HCT116 (cell line): ENCODE measurements at regions not wholly inside any gene's neighbourhood (a gene's known extent, or its start where the extent isn't known, plus 50 kb on each side); places are given as distances from the start of the nearest gene placed in this dataset.

Experiments
- ATAC-seq: fragments of 200-7000 bp; cut with Tn5 transposase; 2 replicates; pipeline ENCODE4 v1.9.1; 2020; ENCODE audit warnings: mild to moderate bottlenecking, moderate library complexity
- BruUV-seq: library from RNA; stranded (reverse); fragments of 400-500 nt; replicated peaks from 2 replicates; lab custom pipeline; 2021; lab: Mats Ljungman, UMichigan
- CTCF ChIA-PET: fragments of 300-600 bp; sonication (Branson Sonifier 250); formaldehyde crosslinking; loops from one replicate; lab custom pipeline; 2021; ENCODE audit warnings: antibody characterized with exemption; lab: Charles Lee
- POLR2A ChIA-PET: fragments of 300-600, 350-600 bp; sonication (Branson Sonifier 250); formaldehyde crosslinking; loops from one replicate; lab custom pipeline; 2021; ENCODE audit warnings: antibody characterized with exemption; lab: Charles Lee
- RAD21 ChIA-PET, 2 experiments: fragments of 300-600 bp; sonication (Branson Sonifier 250); formaldehyde crosslinking; loops; one replicate each; lab custom pipeline; 2023; ENCODE audit warnings: low total read pairs in 2 of 2; ENCODE audit not compliant: uncharacterized antibody in 2 of 2, unreplicated experiment in 2 of 2, low non-redundant PET in 1 of 2; lab: Charles Lee
- DNase-seq: peaks from one replicate; pipeline ENCODE4 v3.0.0-alpha.2; 2010; ENCODE audit warnings: low read depth, low spot score
- H2AFZ ChIP-seq: fragments of 200-600 bp; shearing (Covaris generic), sonication (generic); 2 replicates; pipeline ENCODE4 v1.6.1; 2017; ENCODE audit warnings: low read depth, mixed run types, mixed read lengths, antibody characterized with exemption, low read length; ENCODE audit not compliant: poor library complexity, severe bottlenecking
- H3K27ac ChIP-seq: 2 replicates; pipeline ENCODE4 v1.5.1; 2012; ENCODE audit warnings: low read depth, low read length
- H3K27me3 ChIP-seq: fragments of 200-600 bp; sonication (generic); 2 replicates; pipeline ENCODE4 v1.6.1; 2016; ENCODE audit warnings: mixed run types, low read length, mixed read lengths; ENCODE audit not compliant: insufficient read depth
- H3K36me3 ChIP-seq, 2 experiments: fragments of 200-500 bp in 1 of 2; fragments of 200-600 bp in 1 of 2; sonication (Bioruptor generic) in 1 of 2; sonication (generic) in 1 of 2; 2 replicates each; pipeline versions ENCODE4 v1.5.1 to v1.6.1; 2014 to 2016; ENCODE audit warnings: low read length in 2 of 2, inconsistent platforms in 1 of 2, mixed read lengths in 1 of 2, mixed run types in 1 of 2; ENCODE audit not compliant: insufficient read depth in 2 of 2, control insufficient read depth in 1 of 2
- H3K4me1 ChIP-seq, 2 experiments: fragments of 200-600 bp in 1 of 2; sonication (generic) in 1 of 2; 2 replicates each; pipeline versions ENCODE4 v1.5.1 to v1.6.1; 2012 to 2017; ENCODE audit warnings: low read length in 2 of 2, inconsistent platforms in 1 of 2, mild to moderate bottlenecking in 1 of 2, mixed read lengths in 1 of 2, mixed run types in 1 of 2, moderate library complexity in 1 of 2; ENCODE audit not compliant: insufficient read depth in 2 of 2, control insufficient read depth in 1 of 2
- H3K4me2 ChIP-seq: fragments of 200-600 bp; sonication (generic); 2 replicates; pipeline ENCODE4 v1.6.1; 2017; ENCODE audit warnings: mixed run types, low read length, mixed read lengths
- H3K4me3 ChIP-seq, 2 experiments: fragments of 200-600 bp in 1 of 2; sonication (generic) in 1 of 2; replicated peaks in 1 of 2; 2 replicates each; pipeline ENCODE4 v1.5.1; 2011 to 2016; ENCODE audit warnings: low read length in 2 of 2, control low read depth in 1 of 2, low read depth in 1 of 2, mild to moderate bottlenecking in 1 of 2, mixed read lengths in 1 of 2, mixed run types in 1 of 2
- H3K79me2 ChIP-seq: fragments of 200-600 bp; sonication (generic); 2 replicates; pipeline ENCODE4 v1.6.1; 2017; ENCODE audit warnings: mild to moderate bottlenecking, mixed run types, low read length, moderate library complexity, mixed read lengths; ENCODE audit not compliant: insufficient read depth
- H3K9ac ChIP-seq: fragments of 200-600 bp; sonication (generic); 2 replicates; pipeline ENCODE4 v1.6.1; 2016; ENCODE audit warnings: low read length, mixed read lengths
- H3K9me2 ChIP-seq: fragments of 200-600 bp; sonication (generic), shearing (Covaris generic); 2 replicates; pipeline ENCODE4 v1.6.1; 2017; ENCODE audit warnings: mixed run types, mild to moderate bottlenecking, moderate library complexity; ENCODE audit not compliant: insufficient read depth
- H3K9me3 ChIP-seq, 2 experiments: fragments of 200-500 bp in 1 of 2; fragments of 200-600 bp in 1 of 2; sonication (Bioruptor generic) in 1 of 2; sonication (generic) in 1 of 2; 2 replicates each; pipeline ENCODE4 v1.6.1; 2014 to 2017; ENCODE audit warnings: low read length in 2 of 2, mixed read lengths in 2 of 2, inconsistent platforms in 1 of 2, low read depth in 1 of 2, mild to moderate bottlenecking in 1 of 2, mixed run types in 1 of 2, moderate library complexity in 1 of 2; ENCODE audit not compliant: control insufficient read depth in 1 of 2, insufficient read depth in 1 of 2
- H4K20me1 ChIP-seq: fragments of 200-600 bp; sonication (generic), shearing (Covaris generic); 2 replicates; pipeline ENCODE4 v1.6.1; 2017; ENCODE audit warnings: mixed run types, mild to moderate bottlenecking, moderate library complexity; ENCODE audit not compliant: insufficient read depth
- ATF3 ChIP-seq: IDR thresholded peaks from 2 replicates; pipeline ENCODE4 v1.6.1; 2012
- CEBPB ChIP-seq: IDR thresholded peaks from 2 replicates; pipeline ENCODE4 v1.6.1; 2012; ENCODE audit warnings: low read depth
- EGR1 ChIP-seq: IDR thresholded peaks from 2 replicates; pipeline ENCODE4 v1.6.1; 2012; ENCODE audit warnings: low read depth
- EZH2 ChIP-seq: fragments of 200-600 bp; sonication (generic); IDR thresholded peaks from 2 replicates; pipeline ENCODE4 v1.6.1; 2017; ENCODE audit warnings: antibody characterized with exemption, mixed run types
- EZH2phosphoT487 ChIP-seq: fragments of 200-600 bp; IDR thresholded peaks from 2 replicates; pipeline ENCODE4 v1.6.1; 2018; ENCODE audit warnings: antibody characterized with exemption, borderline replicate concordance
- JUND ChIP-seq: IDR thresholded peaks from 2 replicates; pipeline ENCODE4 v1.6.1; 2012
- POLR2AphosphoS5 ChIP-seq: IDR thresholded peaks from 2 replicates; pipeline ENCODE4 v1.6.1; 2011; ENCODE audit warnings: mild to moderate bottlenecking, low read depth, low read length, moderate library complexity
- RAD21 ChIP-seq: IDR thresholded peaks from 2 replicates; pipeline ENCODE4 v1.6.1; 2012; ENCODE audit warnings: low read depth, mild to moderate bottlenecking
- SIN3A ChIP-seq: IDR thresholded peaks from 2 replicates; pipeline ENCODE4 v1.6.1; 2012; ENCODE audit warnings: low read depth
- SP1 ChIP-seq: IDR thresholded peaks from 2 replicates; pipeline ENCODE4 v1.6.1; 2012; ENCODE audit warnings: low read depth
- SRF ChIP-seq: IDR thresholded peaks from 2 replicates; pipeline ENCODE4 v1.6.1; 2012; ENCODE audit warnings: low read depth
- YY1 ChIP-seq: IDR thresholded peaks from 2 replicates; pipeline ENCODE4 v1.6.1; 2011; ENCODE audit warnings: low read length, low read depth, moderate library complexity, mild to moderate bottlenecking; ENCODE audit not compliant: insufficient replicate concordance; ENCODE audit errors: extremely low read depth
- ZFX ChIP-seq: fragments of 450-650 bp; IDR thresholded peaks from 2 replicates; pipeline ENCODE4 v1.6.1; 2017
- ZNF274 ChIP-seq: fragments of 200-500 bp; sonication (Bioruptor generic); IDR thresholded peaks from 2 replicates; pipeline ENCODE4 v1.6.1; 2014; ENCODE audit warnings: mild to moderate bottlenecking, low read depth, low read length, inconsistent platforms
- intact Hi-C: fragments of 100-400 bp; cut with micrococcal nuclease; formaldehyde crosslinking; loops from 2 replicates; pipeline ENCODE4 v1.10.0; 2022
- TF ChIP-seq, protein P1 (sequence below), 3 experiments: fragments of 200-600 bp in 1 of 3; sonication (generic) in 1 of 3; IDR thresholded peaks in 2 of 3; conservative IDR thresholded peaks in 1 of 3; 2 replicates each; pipeline ENCODE4 v1.5.1; 2012 to 2017; ENCODE audit warnings: low read depth in 2 of 3, low read length in 2 of 3, antibody characterized with exemption in 1 of 3, borderline replicate concordance in 1 of 3, control low read depth in 1 of 3, mild to moderate bottlenecking in 1 of 3, mixed read lengths in 1 of 3, mixed run types in 1 of 3, moderate library complexity in 1 of 3; ENCODE audit not compliant: insufficient read depth in 1 of 3

GRCh38 chr21:15259824-15260223, 195.0 kb upstream of the NRIP1 start:
- H3K27me3 ChIP-seq = no peaks in the 10 kb centered on the region
- no peak for ATAC-seq
- no peak overlapping the region for H3K27ac ChIP-seq
- H3K79me2 ChIP-seq = no peaks in the 10 kb centered on the region
- H3K4me1 ChIP-seq = no peaks in the 10 kb centered on the region
- no peak for DNase-seq
- no peak overlapping the region for H3K4me2 ChIP-seq
- no TSS peak for BruUV-seq
- intact Hi-C loops = no loop called here
- no peaks in the 10 kb centered on the region; a peak in 1 of 4 replicates for H3K9me3 ChIP-seq
- H3K9ac ChIP-seq = no peak overlapping the region
- no peaks in the 10 kb centered on the region for H3K9me2 ChIP-seq
- no peak overlapping the region for H3K4me3 ChIP-seq
- TF ChIP-seq SRF = no peak
- TF ChIP-seq EZH2phosphoT487 = no peak
- TF ChIP-seq POLR2AphosphoS5 = no peak
- no peak for TF ChIP-seq RAD21
- no peak for TF ChIP-seq SP1
- TF ChIP-seq, protein P1, sequence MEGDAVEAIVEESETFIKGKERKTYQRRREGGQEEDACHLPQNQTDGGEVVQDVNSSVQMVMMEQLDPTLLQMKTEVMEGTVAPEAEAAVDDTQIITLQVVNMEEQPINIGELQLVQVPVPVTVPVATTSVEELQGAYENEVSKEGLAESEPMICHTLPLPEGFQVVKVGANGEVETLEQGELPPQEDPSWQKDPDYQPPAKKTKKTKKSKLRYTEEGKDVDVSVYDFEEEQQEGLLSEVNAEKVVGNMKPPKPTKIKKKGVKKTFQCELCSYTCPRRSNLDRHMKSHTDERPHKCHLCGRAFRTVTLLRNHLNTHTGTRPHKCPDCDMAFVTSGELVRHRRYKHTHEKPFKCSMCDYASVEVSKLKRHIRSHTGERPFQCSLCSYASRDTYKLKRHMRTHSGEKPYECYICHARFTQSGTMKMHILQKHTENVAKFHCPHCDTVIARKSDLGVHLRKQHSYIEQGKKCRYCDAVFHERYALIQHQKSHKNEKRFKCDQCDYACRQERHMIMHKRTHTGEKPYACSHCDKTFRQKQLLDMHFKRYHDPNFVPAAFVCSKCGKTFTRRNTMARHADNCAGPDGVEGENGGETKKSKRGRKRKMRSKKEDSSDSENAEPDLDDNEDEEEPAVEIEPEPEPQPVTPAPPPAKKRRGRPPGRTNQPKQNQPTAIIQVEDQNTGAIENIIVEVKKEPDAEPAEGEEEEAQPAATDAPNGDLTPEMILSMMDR (IDR thresholded peaks at IDR 0.05 in 2 of 3, conservative IDR thresholded peaks at IDR 0.05 in 1 of 3; ENCODE audit: borderline replicate concordance in 1 of 3, insufficient read depth in 1 of 3, low read depth in 2 of 3, low read length in 2 of 3) = no peak
- no peak for TF ChIP-seq ATF3
- TF ChIP-seq ZNF274 = no peak
- no peak for TF ChIP-seq YY1
- no peak for TF ChIP-seq EGR1
- no peak for TF ChIP-seq EZH2
- no peak for TF ChIP-seq JUND
- TF ChIP-seq CEBPB = no peak
- TF ChIP-seq ZFX = no peak
- no peak for TF ChIP-seq SIN3A
- ChIA-PET RAD21 (no interaction called here), POLR2A (no interaction called here), CTCF (no interaction called here)
- H3K36me3 ChIP-seq = no peaks in the 10 kb centered on the region
- no peak overlapping the region for H2AFZ ChIP-seq
- H4K20me1 ChIP-seq = no peaks in the 10 kb centered on the region
